ENCODE measurements at regions not wholly inside any gene's neighbourhood (a gene's known extent, or its start where the extent isn't known, plus 50 kb on each side); places are given as distances from the start of the nearest gene placed in this dataset.

GRCh38 chr14:99057576-99058083 lies 214.4 kb downstream of the BCL11B start:
- no peak for DNase-seq (ENCODE audit: low spot score)
- Histone ChIP-seq H3K27ac (no peak overlapping the region), H3K36me3 (no peaks in the 10 kb centered on the region), H3K4me3 (no peak overlapping the region), H3K4me1 (replicated peaks) (no peaks in the 10 kb centered on the region), H3K27me3 (replicated peaks; ENCODE audit: insufficient read depth) (no peaks in the 10 kb centered on the region), H3K9me3 (no peaks in the 10 kb centered on the region)
- WGBS = 90% methylated on average over 5 of the region's 5 CpGs
- intact Hi-C loops (cut with DNase I) = no loop called here
- TF ChIP-seq POLR2AphosphoS5 (IDR thresholded peaks at IDR 0.05) (no peak), POLR2A (IDR thresholded peaks at IDR 0.05) (no peak)
- TF ChIP-seq, protein P1, sequence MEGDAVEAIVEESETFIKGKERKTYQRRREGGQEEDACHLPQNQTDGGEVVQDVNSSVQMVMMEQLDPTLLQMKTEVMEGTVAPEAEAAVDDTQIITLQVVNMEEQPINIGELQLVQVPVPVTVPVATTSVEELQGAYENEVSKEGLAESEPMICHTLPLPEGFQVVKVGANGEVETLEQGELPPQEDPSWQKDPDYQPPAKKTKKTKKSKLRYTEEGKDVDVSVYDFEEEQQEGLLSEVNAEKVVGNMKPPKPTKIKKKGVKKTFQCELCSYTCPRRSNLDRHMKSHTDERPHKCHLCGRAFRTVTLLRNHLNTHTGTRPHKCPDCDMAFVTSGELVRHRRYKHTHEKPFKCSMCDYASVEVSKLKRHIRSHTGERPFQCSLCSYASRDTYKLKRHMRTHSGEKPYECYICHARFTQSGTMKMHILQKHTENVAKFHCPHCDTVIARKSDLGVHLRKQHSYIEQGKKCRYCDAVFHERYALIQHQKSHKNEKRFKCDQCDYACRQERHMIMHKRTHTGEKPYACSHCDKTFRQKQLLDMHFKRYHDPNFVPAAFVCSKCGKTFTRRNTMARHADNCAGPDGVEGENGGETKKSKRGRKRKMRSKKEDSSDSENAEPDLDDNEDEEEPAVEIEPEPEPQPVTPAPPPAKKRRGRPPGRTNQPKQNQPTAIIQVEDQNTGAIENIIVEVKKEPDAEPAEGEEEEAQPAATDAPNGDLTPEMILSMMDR (IDR thresholded peaks at IDR 0.05) = no peak

- no peak for DNase-seq (ENCODE audit: low spot score)
- intact Hi-C loops (cut with DNase I) = no loop called here
- 92% methylated on average over 8 of the region's 8 CpGs for WGBS
These were observed 213.5 kb downstream of the BCL11B start for GRCh38 chr14:99058542-99058941.

GRCh38 chr14:99062216-99062615 lies 209.8 kb downstream of the BCL11B start:
- Histone ChIP-seq H3K4me1 (replicated peaks) (no peaks in the 10 kb centered on the region), H3K36me3 (no peaks in the 10 kb centered on the region), H3K27ac (no peak overlapping the region), H3K27me3 (replicated peaks; ENCODE audit: insufficient read depth) (no peaks in the 10 kb centered on the region), H3K4me3 (no peak overlapping the region), H3K9me3 (no peaks in the 10 kb centered on the region)
- TF ChIP-seq POLR2AphosphoS5 (IDR thresholded peaks at IDR 0.05) = no peak
- TF ChIP-seq, protein P1 (IDR thresholded peaks at IDR 0.05) = no peak
- no peak for TF ChIP-seq POLR2A (IDR thresholded peaks at IDR 0.05)
- no peak for DNase-seq (ENCODE audit: low spot score)
- 93% methylated on average over 10 of the region's 10 CpGs for WGBS
- intact Hi-C loops (cut with DNase I) = no loop called here

More at GRCh38 chr14:99058542-99058941, 213.5 kb downstream of the BCL11B start:
- Histone ChIP-seq H3K36me3 (no peaks in the 10 kb centered on the region), H3K4me3 (no peak overlapping the region), H3K4me1 (replicated peaks) (no peaks in the 10 kb centered on the region), H3K27me3 (replicated peaks; ENCODE audit: insufficient read depth) (no peaks in the 10 kb centered on the region), H3K9me3 (no peaks in the 10 kb centered on the region), H3K27ac (no peak overlapping the region)
- no peak for TF ChIP-seq POLR2AphosphoS5 (IDR thresholded peaks at IDR 0.05)
- TF ChIP-seq, protein P1 (IDR thresholded peaks at IDR 0.05) = no peak
- no peak for TF ChIP-seq POLR2A (IDR thresholded peaks at IDR 0.05)

DNA sequence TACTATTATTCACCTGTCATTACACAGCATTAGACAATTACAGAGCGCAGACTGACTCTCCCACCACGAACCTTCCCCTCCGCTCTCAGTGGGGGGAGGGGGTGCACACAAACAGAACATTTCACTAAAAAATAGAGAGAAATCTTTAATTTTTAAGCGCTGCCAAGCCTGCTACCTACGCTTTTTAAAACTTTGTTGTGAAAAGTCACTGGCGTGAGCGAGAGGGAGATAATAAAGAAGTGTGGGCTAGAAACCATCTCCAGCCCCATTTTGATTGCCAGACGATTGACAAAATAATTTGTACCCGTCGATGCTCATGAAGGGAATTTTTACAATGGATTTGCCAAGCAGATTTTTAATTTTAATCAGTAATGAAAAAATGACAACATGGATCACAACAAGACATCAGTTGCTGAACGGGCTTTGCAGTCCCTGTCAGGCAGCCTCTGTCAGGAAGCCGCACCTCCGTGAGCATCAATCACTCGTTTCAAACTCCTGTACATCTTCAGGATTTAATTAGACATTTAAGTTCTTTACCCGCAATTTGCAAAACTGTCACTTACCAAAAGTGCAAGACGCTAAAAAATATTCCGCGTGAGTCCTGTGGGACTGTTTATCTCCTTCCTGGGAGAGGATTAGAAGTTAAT lies 209.1 kb downstream of the BCL11B start:
- WGBS = 84% methylated on average over 18 of the region's 18 CpGs
- Histone ChIP-seq H3K36me3 (no peaks in the 10 kb centered on the region), H3K27me3 (replicated peaks; ENCODE audit: insufficient read depth) (no peaks in the 10 kb centered on the region), H3K4me3 (no peak overlapping the region), H3K27ac (no peak overlapping the region), H3K9me3 (no peaks in the 10 kb centered on the region), H3K4me1 (replicated peaks) (no peaks in the 10 kb centered on the region)
- no peak for DNase-seq (ENCODE audit: low spot score)
- TF ChIP-seq POLR2A (IDR thresholded peaks at IDR 0.05) (no peak), POLR2AphosphoS5 (IDR thresholded peaks at IDR 0.05) (no peak)
- TF ChIP-seq, protein P1 (IDR thresholded peaks at IDR 0.05) = no peak
- intact Hi-C loops (cut with DNase I) = no loop called here

GRCh38 chr14:99063620-99064225 lies 208.3 kb downstream of the BCL11B start:
- 84% methylated on average over 10 of the region's 10 CpGs for WGBS

More at GRCh38 chr14:99063620-99064225, 208.3 kb downstream of the BCL11B start:
- intact Hi-C loops (cut with DNase I) = no loop called here
- H3K4me3 ChIP-seq = no peak overlapping the region
- no peak overlapping the region for H3K27ac ChIP-seq
- no peaks in the 10 kb centered on the region for H3K27me3 ChIP-seq (replicated peaks; ENCODE audit: insufficient read depth)
- no peak for TF ChIP-seq POLR2A (IDR thresholded peaks at IDR 0.05)
- no peak for TF ChIP-seq POLR2AphosphoS5 (IDR thresholded peaks at IDR 0.05)
- TF ChIP-seq, protein P1 (IDR thresholded peaks at IDR 0.05) = no peak
- H3K9me3 ChIP-seq = no peaks in the 10 kb centered on the region
- no peaks in the 10 kb centered on the region for H3K36me3 ChIP-seq
- no peaks in the 10 kb centered on the region for H3K4me1 ChIP-seq (replicated peaks)
- no peak for DNase-seq (ENCODE audit: low spot score)

Data from prostate gland (tissue), 2 donors.